Neural progenitor cell (in vitro differentiated cells): ENCODE measurements at regions not wholly inside any gene's neighbourhood (a gene's known extent, or its start where the extent isn't known, plus 50 kb on each side); places are given as distances from the start of the nearest gene placed in this dataset.

Experiments
- CTCF ChIP-seq: fragments of 200-600 bp; sonication (generic); IDR thresholded peaks from 2 replicates; pipeline ENCODE4 v1.5.1; 2017; ENCODE audit warnings: antibody characterized with exemption, mild to moderate bottlenecking
- EZH2 ChIP-seq: fragments of 200-600 bp; sonication (generic); IDR thresholded peaks from 2 replicates; pipeline ENCODE4 v1.6.1; 2017; ENCODE audit warnings: antibody characterized with exemption, mild to moderate bottlenecking, moderate library complexity

- no peak for TF ChIP-seq EZH2
- TF ChIP-seq CTCF, result no peak
These were observed 104.9 kb upstream of the PMCH start for GRCh38 chr12:102302553-102302952.
